HG02840 (cell line): ENCODE measurements at regions not wholly inside any gene's neighbourhood (a gene's known extent, or its start where the extent isn't known, plus 50 kb on each side); places are given as distances from the start of the nearest gene placed in this dataset.

Experiments used
- ATAC-seq: cut with Tn5 transposase; IDR thresholded peaks from one replicate; pipeline ENCODE4 v1.9.1; 2021; ENCODE audit warnings: mild to moderate bottlenecking, moderate library complexity, moderate number of reproducible peaks; ENCODE audit not compliant: unreplicated experiment, low FRiP score

- no peak for ATAC-seq
Observed at GRCh38 chr15:97045666-97046421, 715.3 kb downstream of the NR2F2 start.

- no peak for ATAC-seq
Observed at GRCh38 chr15:97052513-97052912, 722.0 kb downstream of the NR2F2 start.

GRCh38 chr15:97053635-97054034 is 723.1 kb downstream of the NR2F2 start:
- no peak for ATAC-seq

GRCh38 chr15:97057503-97057902 is 727.0 kb downstream of the NR2F2 start:
- ATAC-seq: no peak

GRCh38 chr15:97059281-97059680 is 728.8 kb downstream of the NR2F2 start:
- ATAC-seq: no peak

GRCh38 chr15:97061392-97061791 is 730.9 kb downstream of the NR2F2 start:
- no peak for ATAC-seq

- no peak for ATAC-seq
Observed at GRCh38 chr15:97071668-97072067, 741.2 kb downstream of the NR2F2 start.

GRCh38 chr15:97072545-97072944 is 742.0 kb downstream of the NR2F2 start:
- no peak for ATAC-seq

- no peak for ATAC-seq
Observed at GRCh38 chr15:97076011-97076410, 745.5 kb downstream of the NR2F2 start.

- ATAC-seq: no peak
Observed at GRCh38 chr15:97077975-97078374, 747.5 kb downstream of the NR2F2 start.

- ATAC-seq: no peak
Observed at GRCh38 chr15:97078591-97078990, 748.1 kb downstream of the NR2F2 start.

GRCh38 chr15:97081666-97082226 is 751.2 kb downstream of the NR2F2 start:
- ATAC-seq: no peak

GRCh38 chr15:97082830-97083229 is 752.3 kb downstream of the NR2F2 start:
- no peak for ATAC-seq

- no peak for ATAC-seq
Observed at GRCh38 chr15:97084650-97085049, 754.1 kb downstream of the NR2F2 start.

GRCh38 chr15:97085731-97086130 is 755.2 kb downstream of the NR2F2 start:
- no peak for ATAC-seq

GRCh38 chr15:97087006-97087741 is 756.7 kb downstream of the NR2F2 start:
- no peak for ATAC-seq

GRCh38 chr15:97091093-97091492 is 760.6 kb downstream of the NR2F2 start:
- no peak for ATAC-seq

GRCh38 chr15:97092656-97093055 is 762.2 kb downstream of the NR2F2 start:
- ATAC-seq: no peak

GRCh38 chr15:97096303-97096835 is 765.9 kb downstream of the NR2F2 start:
- no peak for ATAC-seq

- ATAC-seq: no peak
Observed at GRCh38 chr15:97099040-97099439, 768.5 kb downstream of the NR2F2 start.

GRCh38 chr15:97101572-97101971 is 771.1 kb downstream of the NR2F2 start:
- ATAC-seq: no peak
